SU-DHL-6 (cell line): ENCODE measurements at regions not wholly inside any gene's neighbourhood (a gene's known extent, or its start where the extent isn't known, plus 50 kb on each side); places are given as distances from the start of the nearest gene placed in this dataset.

ENCODE experiments used
- H2AFZ ChIP-seq: fragments of 200-600 bp; sonication (generic); 2 replicates; pipeline ENCODE4 v1.6.1; 2014; ENCODE audit warnings: low read depth, mild to moderate bottlenecking, moderate library complexity, mixed read lengths, antibody characterized with exemption, low read length; ENCODE audit not compliant: severe bottlenecking
- H3F3A ChIP-seq: fragments of 200-600 bp; shearing (Covaris generic); 2 replicates; pipeline ENCODE4 v1.6.0; 2016; ENCODE audit warnings: antibody characterized with exemption, mild to moderate bottlenecking; ENCODE audit not compliant: insufficient read depth
- H3K27ac ChIP-seq: fragments of 200-600 bp; sonication (generic); 2 replicates; pipeline ENCODE4 v1.5.1; 2016; ENCODE audit warnings: low read depth, mild to moderate bottlenecking, low read length, moderate library complexity, mixed read lengths
- H3K27me3 ChIP-seq: fragments of 200-600 bp; sonication (generic), shearing (Covaris generic); 2 replicates; pipeline ENCODE4 v1.6.0; 2014; ENCODE audit warnings: mild to moderate bottlenecking, low read length
- H3K36me3 ChIP-seq: fragments of 200-600 bp; sonication (generic); 2 replicates; pipeline ENCODE4 v1.6.1; 2014; ENCODE audit warnings: mild to moderate bottlenecking, low read length, mixed read lengths
- H3K4me2 ChIP-seq: fragments of 300-600, 200-600 bp; shearing (Covaris generic), sonication (generic); 2 replicates; pipeline ENCODE4 v1.6.0; 2014; ENCODE audit warnings: low read length, low read depth, mild to moderate bottlenecking; ENCODE audit not compliant: poor library complexity, severe bottlenecking
- H3K4me3 ChIP-seq: fragments of 200-600 bp; sonication (generic); 2 replicates; pipeline ENCODE4 v1.5.1; 2014; ENCODE audit warnings: antibody characterized with exemption, low read length, mild to moderate bottlenecking, mixed read lengths; ENCODE audit not compliant: insufficient read depth, poor library complexity, severe bottlenecking
- H3K79me2 ChIP-seq: fragments of 200-600 bp; sonication (generic); 2 replicates; pipeline ENCODE4 v1.6.1; 2014; ENCODE audit warnings: mild to moderate bottlenecking, low read length, moderate library complexity; ENCODE audit not compliant: insufficient read depth
- H3K9ac ChIP-seq: fragments of 200-600 bp; sonication (generic); 2 replicates; pipeline ENCODE4 v1.7.0; 2014; ENCODE audit warnings: mild to moderate bottlenecking, low read length
- H3K9me2 ChIP-seq: fragments of 200-600 bp; sonication (generic); replicated peaks from 2 replicates; pipeline ENCODE4 v1.6.1; 2014; ENCODE audit warnings: low read length; ENCODE audit not compliant: insufficient read depth
- H3K9me3 ChIP-seq: fragments of 200-600 bp; sonication (generic); 2 replicates; pipeline ENCODE4 v1.6.1; 2014; ENCODE audit warnings: low read length, mixed read lengths; ENCODE audit not compliant: insufficient read depth
- H4K20me1 ChIP-seq: fragments of 200-600 bp; sonication (generic); 2 replicates; pipeline ENCODE4 v1.6.1; 2014; ENCODE audit warnings: low read depth, mild to moderate bottlenecking, antibody characterized with exemption, low read length, moderate library complexity, mixed read lengths
- EZH2phosphoT487 ChIP-seq: fragments of 200-600 bp; sonication (generic), shearing (Covaris generic); conservative IDR thresholded peaks from 2 replicates; pipeline ENCODE4 v1.6.1; 2018; ENCODE audit warnings: mild to moderate bottlenecking, antibody characterized with exemption, low read length, moderate library complexity, mixed read lengths
- TF ChIP-seq, protein P1 (sequence below): fragments of 200-600 bp; sonication (generic); IDR thresholded peaks from one replicate; pipeline ENCODE4 v1.5.1; 2017; ENCODE audit warnings: antibody characterized with exemption, mild to moderate bottlenecking, low read length, moderate library complexity; ENCODE audit not compliant: insufficient read depth, poor library complexity, severe bottlenecking

DNA sequence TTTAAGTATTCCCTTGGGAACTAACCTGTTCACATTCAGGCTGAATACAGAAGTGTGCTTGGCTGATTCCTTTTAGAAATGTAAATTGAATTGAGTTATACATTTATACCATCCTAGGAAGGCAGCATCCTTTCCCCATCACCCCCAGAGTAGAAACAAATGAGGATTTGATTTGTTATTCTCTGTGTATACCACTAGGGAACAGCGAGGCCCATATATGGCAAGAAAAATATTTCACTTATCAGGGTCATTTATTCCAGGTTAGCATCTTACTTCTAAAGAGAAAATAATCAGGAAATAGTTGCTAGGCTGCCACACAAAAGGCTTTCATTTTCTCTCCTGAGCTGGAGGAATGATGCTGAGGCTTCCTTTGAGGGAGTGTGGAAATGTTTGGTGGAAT, 516.9 kb downstream of the PIK3C3 start:
- no peaks in the 10 kb centered on the region for H3K9me3 ChIP-seq

DNA sequence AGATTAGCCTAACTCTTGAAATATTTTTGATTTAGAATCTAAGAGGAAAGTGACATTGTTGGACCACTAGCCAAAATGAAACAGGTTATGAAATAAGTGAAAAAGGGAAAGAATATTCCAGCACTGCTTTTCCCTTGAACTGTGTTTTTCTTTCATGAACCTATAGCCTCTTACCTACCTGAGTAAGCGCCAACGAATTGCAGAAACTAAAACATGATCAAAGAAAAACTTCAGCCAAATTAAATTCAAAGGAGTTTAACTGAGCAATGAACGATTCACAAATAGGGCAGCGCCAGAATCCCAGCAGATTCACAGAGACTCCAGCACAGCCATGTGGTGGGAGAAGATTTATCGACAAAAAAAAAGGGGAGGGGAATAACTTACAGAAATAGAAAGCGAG, 518.6 kb downstream of the PIK3C3 start:
- Histone ChIP-seq H3K4me2 (no peak overlapping the region), H4K20me1 (no peaks in the 10 kb centered on the region), H3K9me2 (no peaks in the 10 kb centered on the region), H3K4me3 (no peak overlapping the region), H3K27ac (no peak overlapping the region), H2AFZ (no peak overlapping the region), H3K36me3 (no peaks in the 10 kb centered on the region), H3F3A (no peaks in the 10 kb centered on the region), H3K79me2 (no peaks in the 10 kb centered on the region), H3K27me3 (no peaks in the 10 kb centered on the region), H3K9ac (no peak overlapping the region), H3K9me3 (no peaks in the 10 kb centered on the region)
- TF ChIP-seq, protein P1, sequence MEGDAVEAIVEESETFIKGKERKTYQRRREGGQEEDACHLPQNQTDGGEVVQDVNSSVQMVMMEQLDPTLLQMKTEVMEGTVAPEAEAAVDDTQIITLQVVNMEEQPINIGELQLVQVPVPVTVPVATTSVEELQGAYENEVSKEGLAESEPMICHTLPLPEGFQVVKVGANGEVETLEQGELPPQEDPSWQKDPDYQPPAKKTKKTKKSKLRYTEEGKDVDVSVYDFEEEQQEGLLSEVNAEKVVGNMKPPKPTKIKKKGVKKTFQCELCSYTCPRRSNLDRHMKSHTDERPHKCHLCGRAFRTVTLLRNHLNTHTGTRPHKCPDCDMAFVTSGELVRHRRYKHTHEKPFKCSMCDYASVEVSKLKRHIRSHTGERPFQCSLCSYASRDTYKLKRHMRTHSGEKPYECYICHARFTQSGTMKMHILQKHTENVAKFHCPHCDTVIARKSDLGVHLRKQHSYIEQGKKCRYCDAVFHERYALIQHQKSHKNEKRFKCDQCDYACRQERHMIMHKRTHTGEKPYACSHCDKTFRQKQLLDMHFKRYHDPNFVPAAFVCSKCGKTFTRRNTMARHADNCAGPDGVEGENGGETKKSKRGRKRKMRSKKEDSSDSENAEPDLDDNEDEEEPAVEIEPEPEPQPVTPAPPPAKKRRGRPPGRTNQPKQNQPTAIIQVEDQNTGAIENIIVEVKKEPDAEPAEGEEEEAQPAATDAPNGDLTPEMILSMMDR: no peak
- TF ChIP-seq EZH2phosphoT487: no peak

More for the DNA sequence above, 516.9 kb downstream of the PIK3C3 start:
- no peaks in the 10 kb centered on the region for H3K36me3 ChIP-seq
- H3K27me3 ChIP-seq: no peaks in the 10 kb centered on the region
- H2AFZ ChIP-seq: no peak overlapping the region
- no peaks in the 10 kb centered on the region for H3K79me2 ChIP-seq
- no peak overlapping the region for H3K4me3 ChIP-seq
- no peaks in the 10 kb centered on the region for H4K20me1 ChIP-seq
- H3K9ac ChIP-seq: no peak overlapping the region
- no peak overlapping the region for H3K27ac ChIP-seq
- H3K4me2 ChIP-seq: no peak overlapping the region
- no peaks in the 10 kb centered on the region for H3F3A ChIP-seq
- no peak for TF ChIP-seq EZH2phosphoT487
- TF ChIP-seq, protein P1: no peak
- H3K9me2 ChIP-seq: no peaks in the 10 kb centered on the region

DNA sequence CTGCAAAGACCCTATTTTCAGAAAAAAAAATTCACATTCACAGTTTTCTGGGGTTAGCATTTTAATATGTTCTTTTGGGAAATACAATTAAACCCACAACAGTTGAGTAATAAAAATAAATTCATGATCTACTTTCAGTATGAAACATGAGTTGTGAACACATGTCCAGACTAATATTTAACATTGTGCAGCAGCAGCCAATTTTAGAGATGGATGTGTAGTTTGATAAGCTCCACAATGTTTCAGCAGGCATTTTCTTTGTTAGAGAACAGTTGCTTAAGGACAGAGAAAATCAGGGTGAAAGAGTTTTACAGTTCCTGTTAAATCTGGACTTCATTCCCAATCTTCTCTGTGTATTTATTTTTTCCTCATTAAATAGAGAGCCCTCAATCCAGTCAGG, 519.5 kb downstream of the PIK3C3 start:
- Histone ChIP-seq H3K4me2 (no peak overlapping the region), H3K9ac (no peak overlapping the region), H3K9me2 (no peaks in the 10 kb centered on the region), H3K27me3 (no peaks in the 10 kb centered on the region), H3K9me3 (no peaks in the 10 kb centered on the region), H3K4me3 (no peak overlapping the region), H3F3A (no peaks in the 10 kb centered on the region), H4K20me1 (no peaks in the 10 kb centered on the region), H3K79me2 (no peaks in the 10 kb centered on the region), H3K36me3 (no peaks in the 10 kb centered on the region), H2AFZ (no peak overlapping the region), H3K27ac (no peak overlapping the region)
- TF ChIP-seq, protein P1: no peak
- no peak for TF ChIP-seq EZH2phosphoT487
